ENCODE measurements at regions not wholly inside any gene's neighbourhood (a gene's known extent, or its start where the extent isn't known, plus 50 kb on each side); places are given as distances from the start of the nearest gene placed in this dataset.

DNA sequence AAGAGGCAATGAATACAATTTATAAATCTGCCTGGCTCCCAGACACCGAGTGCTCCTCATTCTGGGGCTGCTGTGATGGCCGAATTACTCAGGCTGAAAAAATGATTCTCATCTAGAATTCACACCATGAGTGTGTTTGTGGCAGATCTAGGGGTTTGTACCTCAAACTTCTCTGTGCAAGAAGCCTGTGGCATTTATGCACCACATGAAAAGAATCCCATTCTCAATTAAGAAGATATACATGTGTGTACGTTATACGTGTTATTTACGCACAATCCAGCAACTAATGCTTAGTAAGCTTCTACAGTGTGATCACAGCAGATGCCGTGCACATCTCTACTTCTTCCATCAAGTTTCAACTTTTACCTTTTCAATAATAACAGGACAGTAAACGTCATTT, 476.8 kb downstream of the SHQ1 start:
- no peak for TF ChIP-seq CTCF (IDR thresholded peaks at IDR 0.05)
- no peak for TF ChIP-seq ZFX (IDR thresholded peaks at IDR 0.05; ENCODE audit: borderline replicate concordance)
